IPS DF 6.9 (cell line): ENCODE measurements at regions not wholly inside any gene's neighbourhood (a gene's known extent, or its start where the extent isn't known, plus 50 kb on each side); places are given as distances from the start of the nearest gene placed in this dataset.

Experiments used
- DNase-seq: peaks from one replicate; pipeline ENCODE4 v3.0.0-alpha.2; 2013; ENCODE audit warnings: low read depth, low spot score
- H3K27ac ChIP-seq: one replicate; pipeline ENCODE4 v1.5.1; 2013; ENCODE audit warnings: low read length, control low read depth
- H3K27me3 ChIP-seq: 2 replicates; pipeline ENCODE4 v1.6.1; 2013; ENCODE audit warnings: mild to moderate bottlenecking, low read length; ENCODE audit not compliant: control insufficient read depth, insufficient read depth
- H3K36me3 ChIP-seq: 2 replicates; pipeline ENCODE4 v1.6.1; 2013; ENCODE audit warnings: low read length; ENCODE audit not compliant: control insufficient read depth, insufficient read depth
- H3K4me1 ChIP-seq: 2 replicates; pipeline ENCODE4 v1.6.1; 2013; ENCODE audit warnings: low read length; ENCODE audit not compliant: control insufficient read depth, insufficient read depth
- H3K4me3 ChIP-seq: 2 replicates; pipeline ENCODE4 v1.5.1; 2013; ENCODE audit warnings: mild to moderate bottlenecking, low read length
- H3K9me3 ChIP-seq: 2 replicates; pipeline ENCODE4 v1.6.1; 2013; ENCODE audit warnings: low read length, inconsistent platforms; ENCODE audit not compliant: control insufficient read depth, insufficient read depth
- WGBS: extraction: QIAGEN DNeasy Blood & Tissue Kit; methylation state at CpG from one replicate; pipeline ENCODE4 v1.1.7; 2013; ENCODE audit warnings: mixed read lengths, missing lambda C conversion rate; ENCODE audit not compliant: insufficient read length, insufficient coverage; 5-methylcytosine and 5-hydroxymethylcytosine counted together

DNA sequence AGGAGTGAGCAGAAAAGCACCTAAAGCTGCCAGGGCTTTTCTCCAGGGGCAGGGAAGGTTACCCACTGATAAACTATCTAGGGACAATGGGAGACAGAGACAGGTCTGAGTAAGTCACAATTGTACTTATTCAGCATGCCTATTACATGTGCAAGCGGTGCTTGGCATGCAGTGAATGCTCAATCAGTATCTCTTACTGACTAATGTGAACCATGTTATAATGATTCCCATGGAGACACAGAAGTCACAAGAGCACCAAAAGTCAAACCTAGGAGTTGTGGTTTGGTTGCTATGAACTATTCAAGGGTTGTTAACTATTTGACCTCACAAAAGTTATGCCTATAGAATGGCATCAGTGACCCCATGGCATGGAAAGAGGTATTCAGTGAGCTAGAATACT is 50.0 kb upstream of the RASGRP1 start:
- WGBS: no CpG with 5 or more reads among the region's 1 CpG
- H3K36me3 ChIP-seq: no peaks in the 10 kb centered on the region
- H3K9me3 ChIP-seq: no peaks in the 10 kb centered on the region
- no peaks in the 10 kb centered on the region for H3K4me1 ChIP-seq
- H3K27me3 ChIP-seq: no peaks in the 10 kb centered on the region
- H3K27ac ChIP-seq: no peak overlapping the region
- DNase-seq: no peak
- no peak overlapping the region for H3K4me3 ChIP-seq

DNA sequence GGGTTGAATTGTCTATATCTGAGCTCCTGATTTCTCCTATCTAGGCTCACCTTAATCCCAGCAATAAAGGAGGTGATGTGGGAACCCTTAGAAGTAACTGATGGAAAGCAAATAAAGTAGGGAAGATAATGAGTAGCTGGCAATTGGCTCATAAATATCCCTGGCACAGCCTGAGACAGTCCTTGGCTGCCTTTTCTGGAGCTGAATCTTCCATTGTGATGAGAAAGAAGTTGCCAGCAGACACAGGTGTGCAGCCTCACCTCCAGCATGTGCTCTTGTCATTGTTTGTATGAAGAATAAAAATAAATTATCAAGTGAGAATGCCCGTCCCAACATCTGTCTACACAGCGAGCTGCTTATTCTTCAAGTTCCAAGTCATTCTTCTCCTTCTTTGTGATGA is 53.2 kb upstream of the RASGRP1 start:
- H3K4me1 ChIP-seq: no peaks in the 10 kb centered on the region
- no peaks in the 10 kb centered on the region for H3K9me3 ChIP-seq
- H3K36me3 ChIP-seq: no peaks in the 10 kb centered on the region
- WGBS: no CpG with 5 or more reads among the region's 2 CpGs
- H3K27ac ChIP-seq: no peak overlapping the region
- H3K27me3 ChIP-seq: no peaks in the 10 kb centered on the region
- H3K4me3 ChIP-seq: no peak overlapping the region
- DNase-seq: no peak

DNA sequence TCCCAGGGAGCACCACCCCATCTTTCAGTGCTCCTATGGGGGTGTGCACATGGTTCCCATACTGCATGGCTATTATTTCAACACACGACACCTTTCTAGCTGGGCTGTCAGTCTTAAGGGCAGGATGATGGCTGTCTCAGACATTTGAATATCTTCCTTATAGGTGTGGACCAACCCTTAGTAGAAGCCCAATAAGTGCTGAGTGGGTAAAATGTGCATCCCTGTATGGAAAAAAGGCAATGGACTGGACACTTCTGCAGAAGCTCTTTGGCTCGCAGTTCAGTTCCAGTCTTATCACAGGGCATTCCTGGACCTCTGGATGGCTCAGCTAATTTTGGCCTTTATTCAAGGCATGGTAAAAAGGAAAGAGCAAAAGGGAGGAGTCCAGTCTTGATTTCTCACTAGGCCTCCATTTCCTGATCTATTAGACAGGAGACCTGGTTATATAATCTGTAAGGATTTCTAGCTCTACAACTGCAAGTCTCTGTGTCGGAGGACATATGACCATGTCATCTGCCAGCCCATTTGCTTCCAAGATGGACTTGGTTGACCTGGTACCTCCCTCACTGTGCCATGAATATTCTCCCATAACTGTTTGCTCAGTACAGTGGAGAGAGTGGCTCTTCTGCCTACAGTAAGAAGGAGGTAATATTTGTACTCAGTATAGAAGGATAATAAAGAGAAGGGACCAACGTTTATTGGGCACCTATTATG is 53.8 kb upstream of the RASGRP1 start:
- Histone ChIP-seq H3K27me3 (no peaks in the 10 kb centered on the region), H3K36me3 (no peaks in the 10 kb centered on the region), H3K4me3 (no peak overlapping the region), H3K27ac (no peak overlapping the region), H3K9me3 (no peaks in the 10 kb centered on the region), H3K4me1 (no peaks in the 10 kb centered on the region)
- WGBS: no CpG with 5 or more reads among the region's 4 CpGs
- no peak for DNase-seq

DNA sequence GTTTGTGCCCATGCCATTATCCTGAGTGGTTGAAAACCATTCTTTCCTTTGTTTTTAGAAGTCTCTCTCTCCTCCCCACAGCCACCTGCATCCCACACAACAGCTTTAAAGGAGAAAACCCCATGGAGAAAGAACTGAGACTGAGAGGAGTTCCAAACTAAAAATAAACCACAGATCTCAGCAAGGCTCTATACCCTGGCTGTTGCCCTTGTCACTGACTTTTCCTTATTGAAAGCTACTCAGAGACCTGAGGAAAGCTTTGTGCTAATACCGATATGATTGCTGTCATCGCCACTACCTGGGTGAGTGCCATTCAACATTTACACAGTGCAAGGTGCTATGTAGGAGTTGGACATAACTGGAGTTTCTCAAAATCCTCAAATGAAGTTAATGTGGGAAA is 55.5 kb upstream of the RASGRP1 start:
- Histone ChIP-seq H3K4me3 (no peak overlapping the region), H3K36me3 (no peaks in the 10 kb centered on the region), H3K27ac (no peak overlapping the region), H3K4me1 (no peaks in the 10 kb centered on the region), H3K27me3 (no peaks in the 10 kb centered on the region), H3K9me3 (no peaks in the 10 kb centered on the region)
- no CpG with 5 or more reads among the region's 2 CpGs for WGBS
- no peak for DNase-seq

DNA sequence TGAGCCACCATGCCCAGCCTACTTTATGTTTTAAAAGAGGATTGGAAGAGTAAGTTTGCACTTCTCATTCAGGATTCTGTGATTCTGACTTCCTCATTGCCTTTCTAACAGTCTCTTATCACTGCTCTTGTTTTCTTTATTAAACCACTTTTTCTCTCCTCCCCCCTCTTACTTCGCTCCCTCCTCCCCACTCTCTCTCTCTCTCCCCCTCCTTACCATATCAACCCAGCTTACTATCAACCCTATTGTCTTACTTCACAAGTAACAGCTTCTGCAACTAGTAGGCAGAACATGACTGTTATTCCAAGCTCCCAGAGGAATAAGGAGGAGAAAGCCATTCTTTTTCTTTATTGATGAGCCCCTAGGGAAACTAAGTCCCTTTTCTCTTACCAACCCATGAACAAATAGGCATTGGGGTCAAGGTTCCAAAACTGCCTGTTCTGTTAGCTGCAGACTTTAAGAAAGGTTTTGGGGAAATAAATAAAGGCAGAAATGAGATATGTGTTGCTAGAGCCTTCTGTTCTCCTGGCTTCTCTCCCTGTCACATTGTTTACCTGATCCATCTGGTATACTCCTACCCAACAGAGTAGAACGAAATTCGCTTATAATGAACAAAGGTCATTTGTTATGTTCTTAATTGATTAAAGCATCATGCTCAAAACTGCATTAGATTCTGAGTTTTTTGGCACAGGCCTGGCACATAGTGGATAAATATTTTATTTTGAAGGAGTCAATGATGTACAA is 56.4 kb upstream of the RASGRP1 start:
- Histone ChIP-seq H3K36me3 (no peaks in the 10 kb centered on the region), H3K4me1 (no peaks in the 10 kb centered on the region), H3K27me3 (no peaks in the 10 kb centered on the region), H3K27ac (no peak overlapping the region), H3K9me3 (no peaks in the 10 kb centered on the region), H3K4me3 (no peak overlapping the region)
- WGBS: 100% methylated on average over 1 of the region's 3 CpGs
- DNase-seq: no peak

DNA sequence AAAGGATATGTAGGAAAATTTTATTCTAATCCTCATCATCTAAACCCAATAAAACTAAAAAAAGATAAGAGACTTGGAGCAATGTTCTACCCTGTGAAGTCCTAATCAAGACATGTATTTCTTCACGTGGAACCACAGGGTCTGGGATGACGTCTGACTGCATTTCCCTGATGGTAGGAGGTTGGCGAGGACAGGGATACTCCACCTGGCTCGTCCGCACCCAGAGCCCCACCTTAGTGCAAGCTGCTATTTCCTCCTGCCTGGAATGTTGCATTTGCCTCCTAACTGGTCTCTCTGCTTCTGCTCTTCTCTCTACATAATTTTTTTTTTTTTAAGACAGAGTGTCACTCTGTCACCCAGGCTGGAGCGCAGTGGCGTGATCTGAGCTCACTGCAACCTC is 57.7 kb upstream of the RASGRP1 start:
- no peak for DNase-seq
- no peak overlapping the region for H3K4me3 ChIP-seq
- H3K36me3 ChIP-seq: no peaks in the 10 kb centered on the region
- no peaks in the 10 kb centered on the region for H3K9me3 ChIP-seq
- WGBS: no CpG with 5 or more reads among the region's 7 CpGs
- H3K27ac ChIP-seq: no peak overlapping the region
- no peaks in the 10 kb centered on the region for H3K27me3 ChIP-seq
- H3K4me1 ChIP-seq: no peaks in the 10 kb centered on the region

DNA sequence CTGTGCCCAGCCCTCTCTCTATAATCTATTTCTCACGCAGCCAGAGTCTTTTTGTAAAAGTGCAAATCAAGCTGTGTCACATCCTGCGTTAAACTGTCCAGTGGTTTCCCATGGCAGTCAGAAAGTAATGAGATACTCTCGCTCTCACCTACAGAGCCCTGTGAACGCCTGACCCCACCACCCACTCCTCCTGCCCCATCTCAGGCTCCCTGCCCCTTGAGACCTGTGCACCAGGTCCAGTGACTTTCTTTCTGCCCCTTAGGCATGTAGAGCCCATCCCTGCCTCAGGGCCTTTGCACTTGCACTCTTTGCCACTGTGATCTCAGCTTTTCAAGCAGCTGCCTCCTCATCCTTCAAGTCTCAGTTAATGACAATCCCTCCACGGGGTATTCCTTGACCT is 58.3 kb upstream of the RASGRP1 start:
- no peaks in the 10 kb centered on the region for H3K27me3 ChIP-seq
- H3K4me1 ChIP-seq: no peaks in the 10 kb centered on the region
- no CpG with 5 or more reads among the region's 5 CpGs for WGBS
- H3K36me3 ChIP-seq: no peaks in the 10 kb centered on the region
- no peaks in the 10 kb centered on the region for H3K9me3 ChIP-seq
- no peak overlapping the region for H3K27ac ChIP-seq
- H3K4me3 ChIP-seq: no peak overlapping the region
- no peak for DNase-seq

DNA sequence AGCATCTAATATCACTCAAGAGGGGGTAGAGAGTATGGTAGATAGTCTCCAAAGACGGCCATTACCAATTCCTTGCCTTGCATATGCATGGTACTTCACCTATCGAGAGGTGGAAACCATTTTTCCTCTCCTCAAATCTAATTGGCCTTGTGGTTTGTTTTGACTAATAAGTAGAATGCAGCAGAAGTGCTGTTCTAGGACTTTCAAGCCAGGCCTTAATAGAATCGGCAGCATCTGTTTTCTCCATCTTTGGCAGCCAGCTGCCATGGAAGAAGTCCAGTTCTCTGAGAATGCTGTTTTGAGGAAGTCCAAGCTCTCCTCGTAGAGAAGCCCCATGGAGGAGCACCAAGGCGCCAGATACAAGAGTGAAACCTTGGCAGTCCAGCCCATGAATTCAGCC is 59.1 kb upstream of the RASGRP1 start:
- Histone ChIP-seq H3K4me1 (no peaks in the 10 kb centered on the region), H3K4me3 (no peak overlapping the region), H3K36me3 (no peaks in the 10 kb centered on the region), H3K9me3 (no peaks in the 10 kb centered on the region), H3K27me3 (no peaks in the 10 kb centered on the region), H3K27ac (no peak overlapping the region)
- DNase-seq: no peak
- no CpG with 5 or more reads among the region's 5 CpGs for WGBS

DNA sequence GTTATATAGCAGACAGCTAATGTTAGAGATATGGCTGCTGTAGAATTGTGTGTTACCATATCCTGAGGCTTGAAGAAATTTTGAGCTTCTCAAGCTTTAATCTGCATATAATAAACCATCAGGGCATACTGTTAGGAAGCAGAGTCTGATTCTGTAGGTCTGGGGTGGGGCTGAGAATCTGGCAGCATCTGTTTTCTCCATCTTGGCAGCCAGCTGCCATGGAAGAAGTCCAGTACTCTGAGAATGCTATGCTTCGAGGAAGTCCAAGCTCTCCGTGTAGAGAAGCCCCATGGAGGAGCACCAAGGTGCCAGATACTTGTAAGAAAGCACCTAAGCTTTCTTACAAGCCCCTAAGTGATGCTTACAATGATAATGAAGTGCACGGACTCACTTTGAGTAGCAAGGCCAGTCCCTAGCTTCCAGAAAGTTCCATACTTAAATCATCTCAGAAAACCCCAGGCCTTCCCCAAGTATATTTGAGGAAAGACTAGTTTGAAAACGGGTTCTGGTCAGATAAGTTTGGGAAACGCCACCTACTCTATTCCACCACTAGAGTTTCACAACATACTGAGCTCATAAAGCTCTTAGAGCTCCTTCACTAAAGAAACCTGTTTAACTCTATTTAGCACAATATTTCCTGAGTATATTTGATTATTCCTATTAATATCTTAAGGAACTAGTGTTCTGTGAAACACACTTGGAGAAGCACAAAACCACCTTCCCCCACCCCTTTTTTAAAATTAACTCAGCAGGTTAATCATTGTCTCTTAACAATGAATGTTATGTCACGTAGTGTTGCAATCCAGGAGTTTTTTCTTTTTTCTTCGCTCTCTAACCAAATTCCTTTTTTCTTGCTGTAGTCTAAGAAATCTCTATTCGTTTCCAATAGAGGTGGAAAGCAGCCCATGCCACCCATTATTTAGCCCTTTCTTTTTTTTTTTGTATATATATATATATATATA is 59.9 kb upstream of the RASGRP1 start:
- no peaks in the 10 kb centered on the region for H3K27me3 ChIP-seq
- no peak overlapping the region for H3K4me3 ChIP-seq
- H3K27ac ChIP-seq: no peak overlapping the region
- H3K4me1 ChIP-seq: no peaks in the 10 kb centered on the region
- WGBS: no CpG with 5 or more reads among the region's 8 CpGs
- no peak for DNase-seq
- no peaks in the 10 kb centered on the region for H3K9me3 ChIP-seq
- no peaks in the 10 kb centered on the region for H3K36me3 ChIP-seq

DNA sequence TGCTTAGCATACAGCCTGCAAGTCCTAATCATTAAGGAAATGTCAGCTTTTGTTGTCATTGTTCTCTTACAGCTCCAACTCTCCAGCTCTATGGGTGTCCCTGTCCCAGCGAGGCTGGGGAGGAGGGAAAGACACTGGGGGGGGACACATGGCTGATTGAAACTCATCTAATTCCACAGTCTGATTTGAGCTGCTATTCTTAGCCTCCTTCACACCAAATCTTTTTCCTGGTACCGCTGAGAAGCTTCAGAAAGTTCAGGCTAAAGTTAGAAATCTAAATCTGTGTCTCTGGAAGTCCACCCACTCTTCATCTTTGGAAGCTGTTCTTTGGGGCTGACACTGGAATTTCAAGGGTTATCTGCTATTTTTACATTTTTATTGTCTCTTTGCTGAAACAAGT is 61.3 kb upstream of the RASGRP1 start:
- WGBS: no CpG with 5 or more reads among the region's 2 CpGs
- no peak for DNase-seq
- H3K36me3 ChIP-seq: no peaks in the 10 kb centered on the region
- H3K9me3 ChIP-seq: no peaks in the 10 kb centered on the region
- no peak overlapping the region for H3K27ac ChIP-seq
- no peak overlapping the region for H3K4me3 ChIP-seq
- H3K4me1 ChIP-seq: no peaks in the 10 kb centered on the region
- no peaks in the 10 kb centered on the region for H3K27me3 ChIP-seq
